GM23338 (cell line): ENCODE measurements at regions not wholly inside any gene's neighbourhood (a gene's known extent, or its start where the extent isn't known, plus 50 kb on each side); places are given as distances from the start of the nearest gene placed in this dataset.
A peak's percentile ranks its signal among the peaks of the same experiment; 100 is the strongest.

Experiments
- ATAC-seq: fragments of 200-7000 bp; cut with Tn5 transposase; 3 replicates; pipeline ENCODE4 v1.9.1; 2020
- DNase-seq: peaks from one replicate; pipeline ENCODE4 v3.0.0-alpha.2; 2015; ENCODE audit warnings: low spot score
- H2AFZ ChIP-seq: fragments of 200-600 bp; sonication (generic); 2 replicates; pipeline ENCODE4 v1.8.0; 2016; ENCODE audit warnings: antibody characterized with exemption, mild to moderate bottlenecking, moderate library complexity
- H3F3A ChIP-seq: fragments of 200-600 bp; sonication (generic); replicated peaks from 2 replicates; pipeline ENCODE4 v1.8.0; 2017; ENCODE audit warnings: antibody characterized with exemption, mixed run types, low read depth
- H3K27ac ChIP-seq: fragments of 200-600 bp; sonication (generic); 2 replicates; pipeline ENCODE4 v1.6.1; 2016; ENCODE audit warnings: low read depth
- H3K27me3 ChIP-seq: fragments of 200-600 bp; sonication (generic); 2 replicates; pipeline ENCODE4 v1.8.0; 2016; ENCODE audit warnings: mild to moderate bottlenecking, mixed run types, moderate library complexity; ENCODE audit not compliant: insufficient read depth
- H3K36me3 ChIP-seq: fragments of 200-600 bp; sonication (generic); 2 replicates; pipeline ENCODE4 v1.8.0; 2016; ENCODE audit warnings: mild to moderate bottlenecking; ENCODE audit not compliant: insufficient read depth
- H3K4me1 ChIP-seq: fragments of 200-600 bp; sonication (generic); 2 replicates; pipeline ENCODE4 v1.8.0; 2016; ENCODE audit warnings: mild to moderate bottlenecking, moderate library complexity; ENCODE audit not compliant: insufficient read depth
- H3K4me2 ChIP-seq: fragments of 200-600 bp; sonication (generic); 2 replicates; pipeline ENCODE4 v1.7.1; 2017; ENCODE audit warnings: mixed run types
- H3K4me3 ChIP-seq: fragments of 200-600 bp; sonication (generic); 2 replicates; pipeline ENCODE4 v1.6.1; 2016; ENCODE audit warnings: mixed run types
- H3K79me2 ChIP-seq: fragments of 200-600 bp; sonication (generic); replicated peaks from 2 replicates; pipeline ENCODE4 v1.8.0; 2017; ENCODE audit warnings: mild to moderate bottlenecking; ENCODE audit not compliant: insufficient read depth
- H3K9me2 ChIP-seq: fragments of 200-600 bp; sonication (generic); 2 replicates; pipeline ENCODE4 v1.8.0; 2017; ENCODE audit not compliant: insufficient read depth
- H4K20me1 ChIP-seq: fragments of 200-600 bp; sonication (generic); replicated peaks from 2 replicates; pipeline ENCODE4 v1.8.0; 2017; ENCODE audit warnings: mild to moderate bottlenecking; ENCODE audit not compliant: insufficient read depth
- H3K27ac Mint-ChIP-seq: 2 replicates; pipeline ENCODE4 v1.8.0; 2020; ENCODE audit warnings: inconsistent platforms, mild to moderate bottlenecking, moderate library complexity, mixed read lengths
- H3K27me3 Mint-ChIP-seq: 3 replicates; pipeline ENCODE4 v1.8.0; 2022; ENCODE audit warnings: low read depth, mild to moderate bottlenecking, moderate library complexity, mixed read lengths, inconsistent platforms; ENCODE audit not compliant: insufficient read depth, poor library complexity
- H3K36me3 Mint-ChIP-seq: 3 replicates; pipeline ENCODE4 v1.8.0; 2021; ENCODE audit warnings: low read depth, mild to moderate bottlenecking, inconsistent platforms, moderate library complexity, mixed read lengths
- H3K4me1 Mint-ChIP-seq: 3 replicates; pipeline ENCODE4 v1.8.0; 2020; ENCODE audit warnings: mild to moderate bottlenecking, inconsistent platforms, mixed read lengths
- H3K4me3 Mint-ChIP-seq: 3 replicates; pipeline ENCODE4 v1.8.0; 2021; ENCODE audit warnings: moderate library complexity, mild to moderate bottlenecking, inconsistent platforms, mixed read lengths
- H3K9me3 Mint-ChIP-seq: 3 replicates; pipeline ENCODE4 v1.8.0; 2020; ENCODE audit warnings: moderate library complexity, mild to moderate bottlenecking, inconsistent platforms, mixed read lengths
- CTCF ChIP-seq, 2 experiments: fragments of 200-600 bp in 1 of 2; sonication (generic) in 1 of 2; conservative IDR thresholded peaks; 2 replicates each; pipeline versions ENCODE4 v1.5.1 to v1.6.1; 2016 to 2017; ENCODE audit warnings: antibody characterized with exemption in 2 of 2, low read depth in 2 of 2, mild to moderate bottlenecking in 2 of 2, moderate library complexity in 1 of 2
- JUNB ChIP-seq: IDR thresholded peaks from one replicate; pipeline ENCODE4 v1.6.1; 2016; ENCODE audit warnings: antibody characterized with exemption; ENCODE audit not compliant: unreplicated experiment
- POLR2AphosphoS5 ChIP-seq: IDR thresholded peaks from 2 replicates; pipeline ENCODE4 v1.6.1; 2016; ENCODE audit warnings: antibody characterized with exemption, low read depth
- STAT1 ChIP-seq: IDR thresholded peaks from one replicate; pipeline ENCODE4 v1.6.1; 2016; ENCODE audit warnings: antibody characterized with exemption; ENCODE audit not compliant: unreplicated experiment
- ZNF462 ChIP-seq: fragments of 250-450 bp; sonication (Bioruptor Pico); IDR thresholded peaks from 2 replicates; pipeline ENCODE4 v1.5.0; 2020; ENCODE audit warnings: mild to moderate bottlenecking, moderate library complexity

- Histone ChIP-seq H3K27ac (no peak overlapping the region), H4K20me1 (peaks cover under 1% of the 10 kb centered on the region; the same call in 1 of the 2 replicates), H3F3A (peaks cover 14% of the 10 kb centered on the region; the same call in 1 of the 2 replicates), H3K9me2 (no peaks in the 10 kb centered on the region), H3K27me3 (peaks cover 28% of the 10 kb centered on the region), H3K4me3 (peak overlapping the region; percentile 48), H3K4me2 (peak overlapping the region; percentile 86), H3K36me3 (no peaks in the 10 kb centered on the region), H3K4me1 (peaks cover 28% of the 10 kb centered on the region), H3K79me2 (no peaks in the 10 kb centered on the region; the same call in 1 of the 2 replicates), H2AFZ (no peak overlapping the region)
- Mint-ChIP-seq H3K27ac (peak overlapping the region; percentile 82), H3K36me3 (no peaks in the 10 kb centered on the region; the same call in 1 of the 3 replicates), H3K4me3 (peak overlapping the region; percentile 73), H3K4me1 (peaks cover 61% of the 10 kb centered on the region), H3K9me3 (peaks cover 5% of the 10 kb centered on the region; the same call in 2 of the 3 replicates), H3K27me3 (peaks cover 38% of the 10 kb centered on the region)
- ATAC-seq (no peak), DNase-seq (no peak)
- no peak for TF ChIP-seq JUNB
- TF ChIP-seq POLR2AphosphoS5: no peak
- TF ChIP-seq CTCF (conservative IDR thresholded peaks at IDR 0.05; ENCODE audit: low read depth in 2 of 2): no peak
- TF ChIP-seq STAT1: no peak
These were observed 223.6 kb upstream of the CIBAR2 start for GRCh38 chr16:85335584-85336491.

- TF ChIP-seq ZNF462: no peak
- Histone ChIP-seq H3K27me3 (peaks cover 15% of the 10 kb centered on the region), H3K4me3 (no peak overlapping the region), H3K79me2 (no peaks in the 10 kb centered on the region; the same call in 1 of the 2 replicates), H3K4me1 (peaks cover 20% of the 10 kb centered on the region), H4K20me1 (peaks cover 4% of the 10 kb centered on the region; the same call in 1 of the 2 replicates), H3K9me2 (no peaks in the 10 kb centered on the region), H3K36me3 (no peaks in the 10 kb centered on the region), H3K27ac (no peak overlapping the region), H3F3A (peaks cover 14% of the 10 kb centered on the region; the same call in 1 of the 2 replicates), H2AFZ (no peak overlapping the region), H3K4me2 (no peak overlapping the region)
- no peak for ATAC-seq
- H3K9me3 Mint-ChIP-seq: peaks cover 3% of the 10 kb centered on the region; the same call in 1 of the 3 replicates
- H3K27me3 Mint-ChIP-seq: peaks cover 29% of the 10 kb centered on the region
- peaks cover 52% of the 10 kb centered on the region for H3K4me1 Mint-ChIP-seq
- DNase-seq: no peak
- no peak overlapping the region for H3K27ac Mint-ChIP-seq
- H3K4me3 Mint-ChIP-seq: no peak overlapping the region
- no peaks in the 10 kb centered on the region; the same call in 2 of the 3 replicates for H3K36me3 Mint-ChIP-seq
These were observed 225.8 kb upstream of the CIBAR2 start for GRCh38 chr16:85337910-85338637.
